Endothelial cell of umbilical vein (primary cell): ENCODE measurements at regions not wholly inside any gene's neighbourhood (a gene's known extent, or its start where the extent isn't known, plus 50 kb on each side); places are given as distances from the start of the nearest gene placed in this dataset.

ENCODE experiments used
- BruUV-seq: library from RNA; stranded (reverse); fragments of 400-500 nt; replicated peaks from 2 replicates; lab custom pipeline; 2021; lab: Mats Ljungman, UMichigan
- CTCF ChIA-PET: fragments of 300-600, 350-600 bp; sonication (Branson Sonifier 250); formaldehyde crosslinking; loops from one replicate; lab custom pipeline; 2021; ENCODE audit warnings: antibody characterized with exemption, inconsistent platforms; lab: Charles Lee
- POLR2A ChIA-PET: fragments of 300-600, 350-600 bp; sonication (Branson Sonifier 250); formaldehyde crosslinking; loops from one replicate; lab custom pipeline; 2021; ENCODE audit warnings: antibody characterized with exemption, inconsistent platforms; lab: Charles Lee
- DNase-seq: peaks from one replicate; pipeline ENCODE4 v3.0.0-alpha.2; 2011; ENCODE audit warnings: low read depth, low spot score
- FAIRE-seq: peaks from 2 replicates; lab custom pipeline; 2011; peaks lifted over from hg19 to GRCh38; lab: Jason Lieb, UNC
- H2AFZ ChIP-seq: 2 replicates; pipeline ENCODE4 v1.6.0; 2012; ENCODE audit warnings: low read depth, low read length, control low read depth, inconsistent platforms
- H3K27ac ChIP-seq: 2 replicates; pipeline ENCODE4 v1.5.1; 2011; ENCODE audit warnings: low read depth, mild to moderate bottlenecking, control low read depth, low read length, moderate library complexity; ENCODE audit not compliant: insufficient read depth
- H3K27me3 ChIP-seq, 2 experiments: 2 replicates each; pipeline versions ENCODE4 v1.6.0 to v1.6.1; 2011; ENCODE audit warnings: low read length in 2 of 2, mixed read lengths in 1 of 2; ENCODE audit not compliant: control insufficient read depth in 2 of 2, insufficient read depth in 2 of 2
- H3K36me3 ChIP-seq, 2 experiments: 2 replicates in 1 of 2; 3 replicates in 1 of 2; pipeline ENCODE4 v1.5.1; 2011; ENCODE audit warnings: low read length in 2 of 2, mild to moderate bottlenecking in 1 of 2, moderate library complexity in 1 of 2; ENCODE audit not compliant: control insufficient read depth in 2 of 2, insufficient read depth in 2 of 2; ENCODE audit errors: extremely low read depth in 1 of 2
- H3K4me1 ChIP-seq: 3 replicates; pipeline ENCODE4 v1.5.1; 2011; ENCODE audit warnings: mild to moderate bottlenecking, low read length; ENCODE audit not compliant: control insufficient read depth, insufficient read depth; ENCODE audit errors: extremely low read depth
- H3K4me2 ChIP-seq: 2 replicates; pipeline ENCODE4 v1.6.1; 2011; ENCODE audit warnings: low read length, control low read depth, mixed read lengths; ENCODE audit not compliant: insufficient read depth
- H3K4me3 ChIP-seq, 3 experiments: fragments of 200-600 bp in 1 of 3; sonication (generic), shearing (Covaris generic) in 1 of 3; replicated peaks in 1 of 3; 2 replicates each; pipeline ENCODE4 v1.5.1; 2011 to 2016; ENCODE audit warnings: control low read depth in 3 of 3, low read length in 3 of 3, mild to moderate bottlenecking in 2 of 3, inconsistent platforms in 1 of 3, low read depth in 1 of 3, moderate library complexity in 1 of 3; ENCODE audit not compliant: insufficient read depth in 1 of 3
- H3K79me2 ChIP-seq: 2 replicates; pipeline ENCODE4 v1.6.0; 2012; ENCODE audit warnings: low read length, inconsistent platforms; ENCODE audit not compliant: control insufficient read depth, insufficient read depth
- H3K9ac ChIP-seq: replicated peaks from 2 replicates; pipeline ENCODE3; 2011; ENCODE audit warnings: low read length, control low read depth; ENCODE audit not compliant: insufficient read depth; ENCODE audit errors: extremely low read depth
- H3K9me1 ChIP-seq: replicated peaks from 3 replicates; pipeline ENCODE4 v1.6.0; 2011; ENCODE audit warnings: mild to moderate bottlenecking, low read length; ENCODE audit not compliant: control insufficient read depth, insufficient read depth; ENCODE audit errors: extremely low read depth
- H3K9me3 ChIP-seq: replicated peaks from 2 replicates; pipeline ENCODE4 v1.5.1; 2012; ENCODE audit warnings: low read length, inconsistent platforms; ENCODE audit not compliant: control insufficient read depth, insufficient read depth
- H4K20me1 ChIP-seq: replicated peaks from 2 replicates; pipeline ENCODE3; 2011; ENCODE audit warnings: mild to moderate bottlenecking, low read length; ENCODE audit not compliant: control insufficient read depth, insufficient read depth; ENCODE audit errors: extremely low read depth
- CTCF ChIP-seq, 2 donors: IDR thresholded peaks; 1 replicate in 1 of 2; 2 replicates in 1 of 2; pipeline ENCODE4 v1.5.1; 2011; ENCODE audit warnings: low read length in 2 of 2, mild to moderate bottlenecking in 2 of 2, moderate library complexity in 2 of 2, control low read depth in 1 of 2, inconsistent platforms in 1 of 2, low read depth in 1 of 2; ENCODE audit not compliant: insufficient read depth in 1 of 2; ENCODE audit errors: extremely low read depth in 1 of 2
- EZH2 ChIP-seq: IDR thresholded peaks from 2 replicates; pipeline ENCODE4 v1.6.1; 2012; ENCODE audit warnings: borderline replicate concordance, low read depth, mild to moderate bottlenecking, moderate library complexity, low read length, inconsistent platforms; ENCODE audit not compliant: severe bottlenecking
- FOS ChIP-seq: IDR thresholded peaks from 2 replicates; pipeline ENCODE4 v1.6.1; 2011; ENCODE audit warnings: mild to moderate bottlenecking, low read length, moderate library complexity, borderline replicate concordance; ENCODE audit not compliant: insufficient read depth
- GATA2 ChIP-seq: IDR thresholded peaks from 2 replicates; pipeline ENCODE4 v1.7.0; 2011; ENCODE audit warnings: low read depth, mild to moderate bottlenecking, moderate library complexity, mixed read lengths, low read length; ENCODE audit not compliant: insufficient read length, insufficient read depth
- JUN ChIP-seq: IDR thresholded peaks from 2 replicates; pipeline ENCODE4 v1.6.1; 2011; ENCODE audit warnings: borderline replicate concordance, low read depth; ENCODE audit not compliant: insufficient read length, insufficient read depth
- MAX ChIP-seq: IDR thresholded peaks from 2 replicates; pipeline ENCODE4 v1.6.1; 2011; ENCODE audit not compliant: insufficient read depth, insufficient read length
- MYC ChIP-seq: IDR thresholded peaks from one replicate; pipeline ENCODE4 v1.6.1; 2011; ENCODE audit warnings: mild to moderate bottlenecking, low read depth, low read length
- POLR2A ChIP-seq: IDR thresholded peaks from 2 replicates; pipeline ENCODE4 v1.6.1; 2012; ENCODE audit warnings: low read depth, mild to moderate bottlenecking, control low read depth, low read length
- POLR2AphosphoS5 ChIP-seq: IDR thresholded peaks from 2 replicates; pipeline ENCODE4 v1.6.1; 2012; ENCODE audit warnings: low read depth, mild to moderate bottlenecking, control low read depth, low read length, moderate library complexity; ENCODE audit not compliant: insufficient read depth
- dilution Hi-C: fragments of 300-500 bp; cut with MboI; formaldehyde crosslinking; loops from one replicate; pipeline ENCODE4 v1.15.0; 2019; ENCODE audit warnings: low sequenced_read_pairs; ENCODE audit not compliant: extremely low pct_ligation_motif_present
- intact Hi-C: fragments of 100-400 bp; cut with micrococcal nuclease; formaldehyde crosslinking; loops from one replicate; pipeline ENCODE4 v1.10.0; 2022

GRCh38 chr1:58405660-58406059, 140.9 kb downstream of the OMA1 start:
- Histone ChIP-seq H4K20me1 (no peaks in the 10 kb centered on the region), H3K9ac (no peak overlapping the region), H3K36me3 (no peaks in the 10 kb centered on the region), H3K79me2 (no peaks in the 10 kb centered on the region), H2AFZ (no peak overlapping the region), H3K27me3 (peaks cover 0 to 2% of the 10 kb centered on the region in 2 experiments), H3K9me1 (no peaks in the 10 kb centered on the region), H3K9me3 (no peaks in the 10 kb centered on the region), H3K27ac (no peak overlapping the region), H3K4me2 (no peak overlapping the region), H3K4me3 (no peak overlapping the region), H3K4me1 (no peaks in the 10 kb centered on the region)
- FAIRE-seq (no peak), DNase-seq (no peak)
- no peak for TF ChIP-seq JUN
- TF ChIP-seq POLR2AphosphoS5 = no peak
- TF ChIP-seq FOS = no peak
- TF ChIP-seq MYC = no peak
- no peak for TF ChIP-seq MAX
- TF ChIP-seq CTCF (IDR thresholded peaks at IDR 0.05; ENCODE audit: extremely low read depth in 1 of 2, insufficient read depth in 1 of 2, low read depth in 1 of 2, low read length in 2 of 2) = no peak
- TF ChIP-seq POLR2A = no peak
- TF ChIP-seq EZH2 = no peak
- no peak for TF ChIP-seq GATA2
- intact Hi-C loops (no loop called here), dilution Hi-C loops (no loop called here)
- ChIA-PET POLR2A (no interaction called here), CTCF (no interaction called here)
- no TSS peak for BruUV-seq
